LNCaP clone FGC (cell line): ENCODE measurements at regions not wholly inside any gene's neighbourhood (a gene's known extent, or its start where the extent isn't known, plus 50 kb on each side); places are given as distances from the start of the nearest gene placed in this dataset.
"Not testable (repeated sequence)": the region's sequence is repeated elsewhere in the genome, so short reads cannot be mapped to it uniquely, and the experiment has no call there.

Experiments
- DNase-seq: peaks from one replicate; pipeline ENCODE4 v3.0.0-alpha.2; 2011; ENCODE audit warnings: low read depth
- H3K4me3 ChIP-seq: 2 replicates; pipeline ENCODE4 v1.5.1; 2011; ENCODE audit warnings: mild to moderate bottlenecking, low read depth, low read length, control low read depth
- CTCF ChIP-seq: IDR thresholded peaks from 2 replicates; pipeline ENCODE4 v1.5.1; 2012; ENCODE audit warnings: mild to moderate bottlenecking; ENCODE audit not compliant: control insufficient read depth, insufficient read depth; ENCODE audit errors: extremely low read depth

DNA sequence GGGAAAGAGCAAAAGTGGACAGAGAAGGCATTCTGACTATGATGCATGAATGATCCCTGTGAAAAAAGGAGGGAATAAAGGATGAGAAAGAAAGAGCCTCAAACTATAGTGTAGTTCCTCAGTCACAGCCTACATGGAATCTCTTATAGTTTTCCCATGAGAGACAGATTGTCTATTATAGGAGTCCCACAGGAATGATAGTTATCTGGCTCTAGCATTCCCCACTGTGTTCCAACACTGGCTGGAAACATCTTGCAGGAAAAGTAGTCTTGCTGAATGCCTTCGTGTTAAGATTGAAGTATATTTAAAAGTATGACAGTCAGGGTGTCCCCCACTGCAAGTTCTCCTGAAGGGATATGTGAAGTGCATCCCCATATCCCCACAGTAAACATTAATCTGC is 641.5 kb upstream of the NECTIN3 start:
- DNase-seq, result no peak
- TF ChIP-seq CTCF, result no peak
- H3K4me3 ChIP-seq, result no peak overlapping the region

- H3K4me3 ChIP-seq, result no peak overlapping the region
- no peak for DNase-seq
- no peak for TF ChIP-seq CTCF
Measured at GRCh38 chr3:110436209-110436608, 635.4 kb upstream of the NECTIN3 start.

GRCh38 chr3:110440066-110440653 is 631.5 kb upstream of the NECTIN3 start:
- not testable (repeated sequence) for H3K4me3 ChIP-seq, DNase-seq

DNA sequence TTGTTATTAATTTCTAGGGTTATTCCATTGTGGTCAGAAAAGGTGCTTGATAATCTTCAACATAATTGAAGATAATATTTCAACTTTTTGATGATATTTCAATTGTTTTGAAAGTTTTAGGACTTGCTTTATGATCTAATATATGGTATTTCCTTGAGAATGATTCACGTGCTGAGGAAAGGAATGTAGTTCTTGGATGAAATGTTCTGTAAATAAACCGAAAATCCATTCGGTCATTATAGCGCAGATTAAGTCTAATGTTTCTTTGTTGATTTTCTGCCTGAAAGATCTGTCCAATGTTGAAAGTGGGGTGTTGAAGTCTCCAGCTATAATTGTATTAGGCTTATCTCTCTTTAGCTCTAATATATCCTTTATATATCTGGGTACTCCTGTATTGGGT is 617.5 kb upstream of the NECTIN3 start:
- DNase-seq, result no peak
- H3K4me3 ChIP-seq, result no peak overlapping the region
- no peak for TF ChIP-seq CTCF

- no peak overlapping the region for H3K4me3 ChIP-seq
- DNase-seq, result no peak
- TF ChIP-seq CTCF, result no peak
Measured at GRCh38 chr3:110456001-110456400, 615.6 kb upstream of the NECTIN3 start.

DNA sequence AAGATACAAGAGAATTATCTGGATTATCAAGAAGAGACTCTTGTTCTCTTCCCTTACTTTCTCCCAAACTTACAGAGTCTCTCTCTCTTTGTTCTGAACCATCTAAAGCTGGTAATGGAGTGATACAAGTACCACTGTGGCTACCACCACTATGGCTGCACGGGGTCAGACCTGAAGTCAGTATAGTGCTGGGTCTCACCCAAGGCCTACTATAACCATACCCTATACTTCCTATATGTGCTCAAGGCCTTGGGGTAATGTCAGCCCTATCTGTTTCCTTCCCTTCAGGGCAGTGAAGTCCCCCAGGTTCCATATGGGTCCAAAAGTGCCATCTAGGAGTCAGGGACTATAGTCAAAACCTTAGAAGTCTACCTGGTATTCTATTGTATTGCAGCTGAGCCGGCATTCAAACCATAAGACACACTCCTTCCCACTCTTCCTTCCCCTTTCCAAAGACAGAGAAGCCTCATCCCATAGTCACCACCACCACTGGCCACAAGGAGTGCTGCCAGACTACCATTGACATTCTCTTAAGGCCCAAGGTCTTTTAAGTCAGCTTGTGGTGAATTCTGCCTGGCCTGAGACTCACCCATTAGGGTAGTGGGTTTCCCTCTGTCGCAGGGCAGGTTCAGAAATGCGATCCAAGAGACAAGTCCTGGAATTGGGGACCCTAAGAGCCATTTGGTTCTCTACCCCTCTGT is 615.0 kb upstream of the NECTIN3 start:
- TF ChIP-seq CTCF, result no peak
- no peak overlapping the region for H3K4me3 ChIP-seq
- DNase-seq, result no peak

DNA sequence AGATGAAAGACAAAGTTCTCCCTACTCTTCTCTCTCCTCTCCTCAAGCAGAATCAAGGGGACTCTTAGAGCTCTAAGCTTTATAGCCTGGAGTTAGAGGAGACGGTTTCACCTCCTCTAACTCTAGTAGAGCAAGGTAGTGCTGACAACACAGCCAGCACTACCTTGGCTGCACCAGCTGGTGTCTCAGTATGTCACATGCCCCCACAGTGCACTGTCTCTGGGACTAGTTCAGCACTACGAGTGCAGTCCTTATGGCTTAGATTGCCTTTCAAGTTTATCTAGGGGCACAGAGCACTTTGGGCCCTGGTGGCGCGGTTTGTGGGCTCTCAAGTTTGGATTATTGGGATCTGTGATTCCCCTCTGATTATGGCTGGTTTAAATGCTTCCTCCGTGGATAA is 614.1 kb upstream of the NECTIN3 start:
- no peak for DNase-seq
- no peak overlapping the region for H3K4me3 ChIP-seq
- no peak for TF ChIP-seq CTCF
